Sigmoid colon (tissue), 4 donors: ENCODE measurements at regions not wholly inside any gene's neighbourhood (a gene's known extent, or its start where the extent isn't known, plus 50 kb on each side); places are given as distances from the start of the nearest gene placed in this dataset.

Source experiments
- CTCF ChIP-seq, 4 experiments: fragments of 450-650 bp in 3 of 4; fragments of 200-600 bp in 1 of 4; IDR thresholded peaks; one replicate each; pipeline ENCODE4 v1.5.1; 2016 to 2019; ENCODE audit warnings: antibody characterized with exemption in 4 of 4, mild to moderate bottlenecking in 3 of 4, moderate library complexity in 2 of 4
- EP300 ChIP-seq, 4 donors: sonication (generic); formaldehyde crosslinking; IDR thresholded peaks; one replicate each; pipeline ENCODE4 v1.6.1; 2017; ENCODE audit warnings: antibody characterized with exemption in 4 of 4
- POLR2A ChIP-seq, 2 donors: fragments of 450-650 bp; IDR thresholded peaks; one replicate each; pipeline ENCODE4 v1.6.1; 2016; ENCODE audit warnings: antibody characterized with exemption in 2 of 2, mild to moderate bottlenecking in 2 of 2, moderate library complexity in 2 of 2
- POLR2AphosphoS5 ChIP-seq, 4 donors: sonication (generic); formaldehyde crosslinking; IDR thresholded peaks; one replicate each; pipeline ENCODE4 v1.6.1; 2017; ENCODE audit warnings: antibody characterized with exemption in 4 of 4

GRCh38 chr3:20905210-20905805 lies 719.3 kb upstream of the SGO1 start:
- TF ChIP-seq CTCF (IDR thresholded peaks at IDR 0.05) (no peak), POLR2AphosphoS5 (IDR thresholded peaks at IDR 0.05) (no peak), POLR2A (IDR thresholded peaks at IDR 0.05) (no peak), EP300 (IDR thresholded peaks at IDR 0.05) (no peak)
